NT2/D1 (cell line): ENCODE measurements at regions not wholly inside any gene's neighbourhood (a gene's known extent, or its start where the extent isn't known, plus 50 kb on each side); places are given as distances from the start of the nearest gene placed in this dataset.

Experiments
- DNase-seq: peaks from one replicate; pipeline ENCODE4 v3.0.0-alpha.2; 2011; ENCODE audit warnings: low read depth, low spot score
- H3K27me3 ChIP-seq: 2 replicates; pipeline ENCODE4 v1.6.0; 2011; ENCODE audit warnings: mild to moderate bottlenecking; ENCODE audit not compliant: insufficient read length, insufficient read depth
- H3K36me3 ChIP-seq: 2 replicates; pipeline ENCODE4 v1.6.1; 2011; ENCODE audit warnings: mild to moderate bottlenecking, low read length, mixed read lengths; ENCODE audit not compliant: insufficient read depth, insufficient read length
- H3K4me1 ChIP-seq: 2 replicates; pipeline ENCODE4 v1.5.1; 2011; ENCODE audit not compliant: insufficient read depth, insufficient read length
- H3K4me3 ChIP-seq: 2 replicates; pipeline ENCODE4 v1.5.1; 2011; ENCODE audit warnings: low read depth; ENCODE audit not compliant: insufficient read length
- H3K9ac ChIP-seq: 2 replicates; pipeline ENCODE4 v1.6.0; 2011; ENCODE audit warnings: low read depth; ENCODE audit not compliant: insufficient read length
- H3K9me3 ChIP-seq: 2 replicates; pipeline ENCODE4 v1.5.1; 2011; ENCODE audit warnings: mild to moderate bottlenecking, low read length; ENCODE audit not compliant: insufficient read depth
- SUZ12 ChIP-seq: IDR thresholded peaks from 2 replicates; pipeline ENCODE4 v1.6.1; 2011; ENCODE audit not compliant: insufficient read length, insufficient read depth; ENCODE audit errors: extremely low read depth
- YY1 ChIP-seq: IDR thresholded peaks from 2 replicates; pipeline ENCODE4 v1.6.1; 2011; ENCODE audit not compliant: insufficient read length, insufficient read depth
- ZNF274 ChIP-seq: IDR thresholded peaks from 2 replicates; pipeline ENCODE4 v1.6.1; 2011; ENCODE audit warnings: mild to moderate bottlenecking, low read depth, low read length

DNA sequence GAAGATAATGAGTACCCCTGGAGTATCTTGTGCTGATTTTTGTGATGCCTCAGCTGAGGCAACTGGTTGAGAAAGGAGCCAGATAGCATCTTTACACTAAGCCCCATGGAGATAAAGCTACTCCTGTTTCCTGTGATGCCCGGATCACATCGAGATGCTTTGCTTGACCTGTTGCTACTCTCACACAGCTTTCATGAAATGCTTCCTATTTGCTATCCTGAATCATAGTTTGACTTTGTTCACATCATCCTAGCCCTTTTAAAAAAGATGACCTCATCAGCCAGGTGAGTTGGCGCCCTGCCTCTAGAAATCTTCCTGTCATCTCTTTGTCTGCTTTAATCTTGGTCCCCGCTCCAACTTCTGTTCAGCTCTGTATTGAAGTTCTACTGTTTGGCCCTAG, 409.6 kb upstream of the TBL1XR1 start:
- Histone ChIP-seq H3K4me3 (no peak overlapping the region), H3K36me3 (no peaks in the 10 kb centered on the region), H3K9me3 (peaks cover 8% of the 10 kb centered on the region; the same call in 1 of the 2 replicates), H3K9ac (no peak overlapping the region), H3K4me1 (peaks cover 3% of the 10 kb centered on the region), H3K27me3 (no peaks in the 10 kb centered on the region)
- TF ChIP-seq SUZ12 (no peak), ZNF274 (no peak), YY1 (no peak)
- DNase-seq, result no peak

DNA sequence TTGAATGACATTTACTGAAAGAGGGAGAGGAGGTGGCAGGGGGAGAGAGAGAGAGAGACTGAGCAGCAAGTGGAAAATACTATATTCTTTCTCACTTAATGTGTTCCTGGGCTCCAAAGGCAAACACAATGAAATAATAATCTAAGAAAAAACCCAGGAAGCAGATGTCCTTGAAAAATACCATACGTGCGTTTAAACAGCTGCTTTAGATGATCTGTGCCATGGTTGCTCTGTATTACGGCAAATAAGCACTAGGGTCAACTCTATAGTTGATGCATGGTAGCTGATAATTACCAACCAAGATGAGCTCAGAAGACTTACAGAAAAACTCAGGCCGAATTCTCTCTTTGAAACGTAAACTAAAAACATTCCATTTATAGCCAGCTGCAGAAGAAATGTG, 410.3 kb upstream of the TBL1XR1 start:
- Histone ChIP-seq H3K9ac (no peak overlapping the region), H3K36me3 (no peaks in the 10 kb centered on the region), H3K27me3 (no peaks in the 10 kb centered on the region), H3K4me3 (no peak overlapping the region), H3K4me1 (peaks cover 3% of the 10 kb centered on the region), H3K9me3 (peaks cover 8% of the 10 kb centered on the region; the same call in 1 of the 2 replicates)
- DNase-seq, result no peak
- no peak for TF ChIP-seq ZNF274
- TF ChIP-seq YY1, result no peak
- no peak for TF ChIP-seq SUZ12

DNA sequence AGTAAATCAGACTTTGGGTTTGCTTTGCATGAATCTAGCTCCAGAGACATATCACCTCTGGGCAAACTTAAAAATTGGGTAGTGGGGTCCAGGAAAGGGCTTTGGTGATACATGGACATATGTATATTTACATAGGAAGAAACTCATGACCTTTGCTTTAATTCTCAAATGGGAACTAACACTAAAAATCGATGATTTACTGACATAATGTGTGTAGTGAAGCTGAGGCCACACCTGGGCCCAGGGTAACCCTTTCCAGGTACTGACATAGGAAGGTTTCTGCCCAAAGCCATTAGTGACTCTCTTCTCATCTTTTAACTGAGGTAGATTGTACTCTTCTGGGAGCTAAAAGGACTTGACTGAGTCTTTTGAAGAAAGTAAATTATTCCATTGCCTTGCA, 411.2 kb upstream of the TBL1XR1 start:
- Histone ChIP-seq H3K9me3 (peaks cover 8% of the 10 kb centered on the region; the same call in 1 of the 2 replicates), H3K9ac (no peak overlapping the region), H3K4me1 (peaks cover 3% of the 10 kb centered on the region), H3K27me3 (no peaks in the 10 kb centered on the region), H3K4me3 (no peak overlapping the region), H3K36me3 (no peaks in the 10 kb centered on the region)
- no peak for DNase-seq
- no peak for TF ChIP-seq YY1
- TF ChIP-seq SUZ12, result no peak
- TF ChIP-seq ZNF274, result no peak

DNA sequence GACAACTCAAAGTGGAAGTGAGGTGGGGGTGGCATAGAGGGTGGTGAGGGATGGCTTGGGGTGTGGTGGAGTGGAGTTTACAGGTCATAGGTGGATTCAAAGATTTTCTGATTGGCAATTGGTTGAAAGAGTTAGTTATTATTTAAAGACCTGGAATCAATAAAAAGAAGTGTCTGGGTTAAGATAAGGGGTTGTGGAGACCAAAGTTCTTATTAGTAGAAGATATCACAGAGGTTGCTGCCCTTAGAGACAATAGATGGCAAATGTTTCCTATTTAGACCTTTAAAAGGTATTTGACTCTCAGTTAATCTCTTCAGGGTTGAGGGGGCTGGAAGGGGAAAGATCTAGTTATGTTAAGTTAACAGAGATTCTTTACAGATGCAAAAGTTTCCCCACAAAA, 412.3 kb upstream of the TBL1XR1 start:
- Histone ChIP-seq H3K36me3 (no peaks in the 10 kb centered on the region), H3K4me3 (no peak overlapping the region), H3K9me3 (peaks cover 8% of the 10 kb centered on the region; the same call in 1 of the 2 replicates), H3K27me3 (no peaks in the 10 kb centered on the region), H3K4me1 (peaks cover 3% of the 10 kb centered on the region), H3K9ac (no peak overlapping the region)
- TF ChIP-seq SUZ12 (no peak), YY1 (no peak), ZNF274 (no peak)
- no peak for DNase-seq

DNA sequence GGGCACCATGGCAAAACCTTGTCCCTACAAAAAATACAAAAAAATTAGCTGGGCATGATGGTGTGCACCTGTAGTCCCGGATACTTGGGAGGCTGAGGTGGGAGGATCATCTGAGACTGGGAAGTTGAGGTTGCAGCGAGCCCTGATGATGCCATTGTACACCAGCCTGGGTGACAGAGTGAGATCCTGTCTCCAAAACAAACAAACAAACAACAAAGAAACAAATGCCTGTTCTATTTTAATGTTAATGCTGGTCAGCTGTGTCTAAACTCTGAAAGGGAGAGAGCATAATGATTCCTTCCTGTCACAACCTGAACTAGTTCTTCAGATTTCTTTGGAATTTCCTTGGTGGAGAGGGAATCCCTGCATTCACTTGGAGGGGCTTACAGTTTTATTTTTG, 413.0 kb upstream of the TBL1XR1 start:
- Histone ChIP-seq H3K9me3 (peaks cover 3% of the 10 kb centered on the region; the same call in 1 of the 2 replicates), H3K4me3 (no peak overlapping the region), H3K9ac (no peak overlapping the region), H3K27me3 (no peaks in the 10 kb centered on the region), H3K4me1 (peaks cover 3% of the 10 kb centered on the region), H3K36me3 (no peaks in the 10 kb centered on the region)
- no peak for TF ChIP-seq YY1
- no peak for TF ChIP-seq ZNF274
- TF ChIP-seq SUZ12, result no peak
- DNase-seq, result no peak

DNA sequence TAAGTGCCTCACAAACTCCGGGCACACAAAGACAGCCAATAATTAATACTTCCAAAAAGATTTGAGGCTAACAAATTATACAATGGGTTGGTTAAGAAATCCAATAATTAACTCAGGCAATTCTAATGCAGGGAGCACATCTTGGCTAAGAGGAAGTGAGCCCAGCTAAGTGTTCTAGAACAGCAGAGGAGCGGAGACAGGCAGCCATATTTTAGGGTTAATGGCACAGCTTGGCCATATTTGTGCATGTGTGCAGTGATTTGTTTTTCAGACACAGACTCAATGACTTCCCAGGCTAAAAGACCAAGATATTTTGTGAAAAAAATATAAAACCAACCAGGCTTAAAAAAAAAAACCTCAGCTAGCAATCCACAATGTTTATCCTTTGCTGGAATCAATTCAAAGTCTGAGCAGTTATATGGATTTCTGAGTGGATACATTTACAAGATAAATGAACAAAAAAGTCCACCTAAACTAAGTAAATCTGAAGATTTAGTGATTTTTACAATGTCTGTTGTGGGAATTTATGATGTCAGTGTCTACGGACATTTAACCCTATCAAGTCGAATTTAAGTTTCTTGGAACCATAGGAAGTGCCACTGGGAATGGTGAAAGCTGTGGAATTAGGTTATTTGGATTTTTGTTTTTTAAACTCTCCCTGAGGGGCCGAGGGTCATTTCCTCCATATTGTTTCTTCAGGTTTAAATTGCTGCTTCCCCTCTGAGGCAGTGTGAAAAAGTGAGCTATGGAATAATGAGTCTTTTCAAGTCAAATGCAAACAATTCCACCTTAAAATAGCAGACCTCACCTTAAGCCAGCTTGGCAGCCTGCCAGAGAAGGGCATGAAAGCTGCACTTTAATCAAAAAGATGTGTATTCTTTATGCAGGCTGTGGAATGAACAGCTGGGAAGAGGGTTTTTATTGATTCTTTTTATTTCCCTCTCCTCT, 413.7 kb upstream of the TBL1XR1 start:
- TF ChIP-seq ZNF274, result no peak
- no peak for TF ChIP-seq SUZ12
- TF ChIP-seq YY1, result no peak

DNA sequence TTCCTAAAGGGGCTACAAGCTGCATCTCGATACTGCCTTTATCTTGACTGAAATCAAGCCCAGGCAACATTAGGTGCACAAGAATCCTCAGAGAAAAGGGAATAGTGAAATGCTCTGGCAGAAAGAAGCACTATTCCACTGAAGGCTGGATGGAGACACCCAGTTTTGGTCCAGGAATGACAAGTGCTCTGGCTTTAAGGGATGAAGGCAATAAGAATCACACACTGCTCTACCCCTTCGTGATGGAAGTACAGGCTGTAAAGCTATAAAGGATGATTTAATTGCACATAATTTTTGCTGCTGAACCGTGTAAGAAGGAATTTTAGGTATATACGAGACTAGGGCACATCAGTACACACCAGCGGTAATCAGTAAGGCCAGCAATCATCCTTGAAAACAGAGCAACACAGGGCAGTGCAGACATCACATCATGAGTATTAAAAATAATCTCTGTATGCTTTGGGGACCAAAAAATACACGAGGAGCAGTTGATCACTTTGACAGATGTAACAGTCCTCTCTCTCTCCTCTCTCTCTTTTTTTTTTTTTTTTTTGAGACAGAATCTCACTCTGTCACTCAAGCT, 414.6 kb upstream of the TBL1XR1 start:
- Histone ChIP-seq H3K36me3 (no peaks in the 10 kb centered on the region), H3K4me1 (peaks cover 3% of the 10 kb centered on the region), H3K4me3 (no peak overlapping the region), H3K9ac (no peak overlapping the region), H3K27me3 (no peaks in the 10 kb centered on the region), H3K9me3 (no peaks in the 10 kb centered on the region)
- DNase-seq, result no peak
- no peak for TF ChIP-seq YY1
- TF ChIP-seq ZNF274, result no peak
- no peak for TF ChIP-seq SUZ12

More for the DNA sequence above, 413.7 kb upstream of the TBL1XR1 start:
- H3K27me3 ChIP-seq, result no peaks in the 10 kb centered on the region
- H3K4me1 ChIP-seq, result peaks cover 3% of the 10 kb centered on the region
- no peak overlapping the region for H3K4me3 ChIP-seq
- no peaks in the 10 kb centered on the region for H3K36me3 ChIP-seq
- no peaks in the 10 kb centered on the region for H3K9me3 ChIP-seq
- DNase-seq, result no peak
- H3K9ac ChIP-seq, result no peak overlapping the region
